Breast epithelium (tissue), 3 donors: ENCODE measurements at regions not wholly inside any gene's neighbourhood (a gene's known extent, or its start where the extent isn't known, plus 50 kb on each side); places are given as distances from the start of the nearest gene placed in this dataset.

ENCODE experiments used
- POLR2A ChIP-seq: fragments of 450-650 bp; IDR thresholded peaks from one replicate; pipeline ENCODE4 v1.6.1; 2016; ENCODE audit warnings: antibody characterized with exemption, mild to moderate bottlenecking, moderate library complexity
- POLR2AphosphoS5 ChIP-seq, 3 donors: sonication (generic); formaldehyde crosslinking; IDR thresholded peaks; one replicate each; pipeline ENCODE4 v1.6.1; 2017; ENCODE audit warnings: antibody characterized with exemption in 3 of 3
- TF ChIP-seq, protein P1 (sequence below), 3 donors: fragments of 450-650 bp; IDR thresholded peaks; one replicate each; pipeline ENCODE4 v1.5.1; 2016 to 2017; ENCODE audit warnings: antibody characterized with exemption in 3 of 3, mild to moderate bottlenecking in 3 of 3, moderate library complexity in 3 of 3

DNA sequence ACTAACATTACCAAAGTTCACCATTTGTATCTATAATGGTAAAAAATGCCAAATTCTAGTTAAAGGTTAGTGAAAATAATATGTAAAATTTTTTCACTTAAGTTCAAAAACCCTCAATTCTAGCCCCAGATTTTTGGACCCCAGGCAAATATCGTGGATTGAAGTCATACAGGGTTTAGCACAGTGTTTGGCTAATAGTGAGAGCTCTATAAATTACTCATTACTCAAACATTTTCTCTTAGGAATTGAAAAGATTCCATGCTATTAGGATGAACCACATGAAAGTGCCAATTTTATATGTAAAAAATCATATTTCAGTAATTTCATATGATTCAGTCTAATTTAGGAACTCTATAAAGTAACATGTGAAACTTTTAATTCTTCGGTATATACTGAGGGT lies 170.3 kb upstream of the PREP start:
- TF ChIP-seq, protein P1, sequence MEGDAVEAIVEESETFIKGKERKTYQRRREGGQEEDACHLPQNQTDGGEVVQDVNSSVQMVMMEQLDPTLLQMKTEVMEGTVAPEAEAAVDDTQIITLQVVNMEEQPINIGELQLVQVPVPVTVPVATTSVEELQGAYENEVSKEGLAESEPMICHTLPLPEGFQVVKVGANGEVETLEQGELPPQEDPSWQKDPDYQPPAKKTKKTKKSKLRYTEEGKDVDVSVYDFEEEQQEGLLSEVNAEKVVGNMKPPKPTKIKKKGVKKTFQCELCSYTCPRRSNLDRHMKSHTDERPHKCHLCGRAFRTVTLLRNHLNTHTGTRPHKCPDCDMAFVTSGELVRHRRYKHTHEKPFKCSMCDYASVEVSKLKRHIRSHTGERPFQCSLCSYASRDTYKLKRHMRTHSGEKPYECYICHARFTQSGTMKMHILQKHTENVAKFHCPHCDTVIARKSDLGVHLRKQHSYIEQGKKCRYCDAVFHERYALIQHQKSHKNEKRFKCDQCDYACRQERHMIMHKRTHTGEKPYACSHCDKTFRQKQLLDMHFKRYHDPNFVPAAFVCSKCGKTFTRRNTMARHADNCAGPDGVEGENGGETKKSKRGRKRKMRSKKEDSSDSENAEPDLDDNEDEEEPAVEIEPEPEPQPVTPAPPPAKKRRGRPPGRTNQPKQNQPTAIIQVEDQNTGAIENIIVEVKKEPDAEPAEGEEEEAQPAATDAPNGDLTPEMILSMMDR (IDR thresholded peaks at IDR 0.05): no peak
- TF ChIP-seq POLR2AphosphoS5 (IDR thresholded peaks at IDR 0.05) (no peak), POLR2A (no peak)
